AG09309 (cell line): ENCODE measurements at regions not wholly inside any gene's neighbourhood (a gene's known extent, or its start where the extent isn't known, plus 50 kb on each side); places are given as distances from the start of the nearest gene placed in this dataset.

Experiments used
- DNase-seq: peaks from one replicate; pipeline ENCODE4 v3.0.0-alpha.2; 2010; ENCODE audit warnings: low read depth
- H3K4me3 ChIP-seq: 2 replicates; pipeline ENCODE4 v1.5.1; 2011; ENCODE audit warnings: mild to moderate bottlenecking, low read depth, low read length, moderate library complexity; ENCODE audit not compliant: control insufficient read depth
- CTCF ChIP-seq: IDR thresholded peaks from 2 replicates; pipeline ENCODE4 v1.5.1; 2011; ENCODE audit warnings: mild to moderate bottlenecking, low read depth, low read length, inconsistent platforms; ENCODE audit not compliant: insufficient read depth, control insufficient read depth; ENCODE audit errors: missing control alignments

GRCh38 chr18:56248610-56249235 lies 389.7 kb downstream of the TXNL1 start:
- DNase-seq = no peak
- no peak for TF ChIP-seq CTCF
- no peak overlapping the region for H3K4me3 ChIP-seq

DNA sequence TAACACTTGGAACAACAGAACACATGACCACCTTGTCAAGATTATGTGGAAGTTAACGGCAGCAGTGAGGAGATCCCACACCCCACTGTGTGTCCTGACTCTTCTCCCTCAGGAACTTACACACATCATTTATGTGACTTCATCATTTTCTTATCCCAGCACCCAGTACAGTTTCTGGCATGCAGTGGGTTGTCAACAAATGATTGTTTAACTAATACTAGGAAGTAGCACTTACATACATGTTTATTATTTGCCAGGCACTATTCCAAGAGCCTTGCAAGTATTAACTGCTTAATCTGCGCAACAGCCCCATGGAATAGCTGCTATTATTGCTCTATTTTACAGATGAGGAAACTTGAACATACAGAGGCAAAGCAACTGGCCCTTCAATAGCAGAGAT lies 391.5 kb downstream of the TXNL1 start:
- H3K4me3 ChIP-seq = no peak overlapping the region
- no peak for TF ChIP-seq CTCF
- no peak for DNase-seq

- no peak overlapping the region for H3K4me3 ChIP-seq
- TF ChIP-seq CTCF = no peak
- DNase-seq = peak; percentile 73
These were observed 392.4 kb downstream of the TXNL1 start for GRCh38 chr18:56245866-56246580.

- peak; percentile 25 for DNase-seq
- no peak overlapping the region for H3K4me3 ChIP-seq
- TF ChIP-seq CTCF = no peak
These were observed 398.0 kb downstream of the TXNL1 start for GRCh38 chr18:56240405-56240804.

DNA sequence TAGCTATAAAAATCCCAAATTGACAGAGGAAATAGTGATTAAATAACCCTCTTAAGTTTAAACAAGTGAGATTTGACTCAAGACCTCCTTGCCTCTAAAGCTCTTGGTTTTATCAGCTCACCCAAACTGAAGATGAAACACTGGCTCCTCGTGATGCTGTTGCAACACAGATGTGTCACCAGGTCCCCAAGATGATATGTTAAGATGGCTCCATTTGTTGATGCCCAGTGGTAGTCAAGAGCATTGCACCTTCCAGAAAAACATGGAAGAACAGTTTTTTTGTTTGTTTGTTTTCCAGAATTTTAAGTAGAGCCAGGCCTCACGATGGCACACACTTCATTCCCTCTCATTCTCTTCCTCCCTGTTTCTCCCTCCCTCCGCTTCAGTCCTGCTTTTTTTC lies 399.8 kb downstream of the TXNL1 start:
- no peak for DNase-seq
- no peak for TF ChIP-seq CTCF
- no peak overlapping the region for H3K4me3 ChIP-seq

GRCh38 chr18:56235481-56236013 lies 402.8 kb downstream of the TXNL1 start:
- H3K4me3 ChIP-seq = no peak overlapping the region
- no peak for DNase-seq
- no peak for TF ChIP-seq CTCF

DNA sequence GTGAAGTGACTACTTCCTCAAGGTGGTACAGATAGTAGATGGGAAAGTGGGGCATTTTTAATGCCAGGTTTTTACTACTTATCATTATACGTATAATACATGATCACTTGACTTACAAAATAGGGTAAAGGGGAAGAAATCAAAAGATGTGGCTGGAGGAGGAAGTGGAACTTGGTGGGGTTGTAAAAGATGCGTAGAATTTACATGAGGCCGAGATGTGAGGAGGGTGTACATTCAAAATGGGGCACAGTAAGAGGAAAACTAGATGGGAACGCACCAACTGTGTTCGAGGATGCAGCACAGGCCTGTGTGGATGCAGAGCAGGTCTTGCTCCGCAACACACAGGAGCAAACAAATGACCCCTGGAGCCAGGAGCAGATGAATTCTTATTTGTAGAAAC lies 403.3 kb downstream of the TXNL1 start:
- no peak for DNase-seq
- no peak for TF ChIP-seq CTCF
- H3K4me3 ChIP-seq = no peak overlapping the region
